CD4-positive, CD25-positive, alpha-beta regulatory T cell (primary cell): ENCODE measurements at regions not wholly inside any gene's neighbourhood (a gene's known extent, or its start where the extent isn't known, plus 50 kb on each side); places are given as distances from the start of the nearest gene placed in this dataset.

Experiments
- ATAC-seq, 2 donors: fragments of 150-1000 bp; cut with Tn5 transposase; one replicate each; pipeline ENCODE4 v1.10.0; 2021; ENCODE audit warnings: low read depth in 2 of 2, moderate number of reproducible peaks in 2 of 2, moderate library complexity in 1 of 2
- DNase-seq, 3 donors: peaks; one replicate each; pipeline versions ENCODE4 v3.0.0 to v3.0.0-alpha.2; 2012 to 2022; ENCODE audit warnings: mixed read lengths in 1 of 3
- H3K27ac ChIP-seq: one replicate; pipeline ENCODE4 v1.7.0; 2013; ENCODE audit warnings: mild to moderate bottlenecking, low read length; ENCODE audit not compliant: insufficient read depth, poor library complexity, severe bottlenecking
- H3K27me3 ChIP-seq: one replicate; pipeline ENCODE4 v1.7.0; 2013; ENCODE audit warnings: low read length; ENCODE audit not compliant: control insufficient read depth, insufficient read depth
- H3K36me3 ChIP-seq: one replicate; pipeline ENCODE4 v1.7.0; 2013; ENCODE audit warnings: mild to moderate bottlenecking, low read length, moderate library complexity; ENCODE audit not compliant: control insufficient read depth, insufficient read depth
- H3K4me1 ChIP-seq: 2 replicates; pipeline ENCODE4 v1.7.0; 2013; ENCODE audit warnings: mild to moderate bottlenecking, low read length; ENCODE audit not compliant: insufficient read depth, control insufficient read depth, poor library complexity, severe bottlenecking
- H3K4me3 ChIP-seq: one replicate; pipeline ENCODE4 v1.7.0; 2013; ENCODE audit warnings: low read depth, mild to moderate bottlenecking, low read length, moderate library complexity
- H3K9me3 ChIP-seq, 2 experiments: 1 replicate in 1 of 2; 2 replicates in 1 of 2; pipeline ENCODE4 v1.7.0; 2013; ENCODE audit warnings: low read length in 2 of 2, mild to moderate bottlenecking in 1 of 2, moderate library complexity in 1 of 2; ENCODE audit not compliant: control insufficient read depth in 2 of 2
- H3K27ac Mint-ChIP-seq, 3 donors: one replicate each; pipeline ENCODE4 v1.8.0; 2020 to 2022; ENCODE audit warnings: mild to moderate bottlenecking in 3 of 3, mixed read lengths in 3 of 3, moderate library complexity in 2 of 3
- H3K27me3 Mint-ChIP-seq: one replicate; pipeline ENCODE4 v1.8.0; 2022; ENCODE audit warnings: mild to moderate bottlenecking, mixed read lengths
- H3K36me3 Mint-ChIP-seq: one replicate; pipeline ENCODE4 v1.8.0; 2020; ENCODE audit warnings: mixed read lengths
- H3K4me1 Mint-ChIP-seq, 4 donors: one replicate each; pipeline ENCODE4 v1.8.0; 2020 to 2022; ENCODE audit warnings: mixed read lengths in 4 of 4, mild to moderate bottlenecking in 1 of 4
- H3K4me3 Mint-ChIP-seq, 4 donors: one replicate each; pipeline ENCODE4 v1.8.0; 2020 to 2022; ENCODE audit warnings: mild to moderate bottlenecking in 4 of 4, mixed read lengths in 4 of 4, moderate library complexity in 3 of 4
- H3K9me3 Mint-ChIP-seq, 7 donors: one replicate each; pipeline ENCODE4 v1.8.0; 2020 to 2022; ENCODE audit warnings: mixed read lengths in 7 of 7, mild to moderate bottlenecking in 3 of 7, moderate library complexity in 2 of 7

DNA sequence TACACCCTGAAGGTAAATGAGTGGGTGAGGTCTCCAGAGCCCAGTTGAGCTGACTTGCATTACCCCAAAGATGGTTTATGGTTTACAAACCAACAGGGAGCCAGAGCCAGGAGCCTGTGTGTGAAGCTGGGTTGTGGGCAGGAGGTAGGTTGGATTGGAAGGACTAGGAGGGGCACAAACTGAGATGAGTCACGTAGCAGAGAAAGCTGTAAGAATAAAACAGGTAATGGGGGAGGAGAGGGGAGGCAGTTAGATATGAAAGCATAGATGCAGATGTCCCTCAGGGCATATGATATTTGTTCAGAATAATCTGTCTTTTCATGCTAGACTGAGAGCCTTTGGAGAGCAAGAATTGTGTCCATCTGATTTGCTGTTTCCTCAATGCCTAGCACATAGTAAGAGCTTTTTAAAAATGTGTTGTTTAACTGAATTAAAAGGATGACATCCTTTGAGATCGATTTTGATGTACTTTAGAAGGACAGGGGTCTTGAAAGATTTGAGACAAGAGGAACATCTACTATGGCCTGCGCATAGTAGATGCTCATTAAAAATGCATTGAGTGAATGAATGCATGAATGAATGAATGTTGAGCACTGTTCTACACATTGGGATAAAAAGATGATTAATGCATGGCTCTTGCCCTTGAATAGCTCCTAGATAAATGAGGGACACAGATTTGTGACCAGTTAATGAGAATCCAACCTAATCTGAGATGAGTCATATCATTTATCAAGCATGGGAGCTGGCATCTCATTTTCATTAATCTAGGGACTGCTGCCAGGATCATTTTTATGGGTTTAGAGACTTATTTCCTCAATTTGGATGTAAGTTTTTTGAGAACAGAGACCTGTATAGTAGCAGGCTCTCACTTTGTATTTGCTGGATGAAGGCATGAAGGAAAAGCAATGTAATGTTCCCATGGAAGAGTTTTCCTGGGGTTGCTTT, 175.8 kb upstream of the BDNF start:
- no peaks in the 10 kb centered on the region for H3K4me1 ChIP-seq
- Mint-ChIP-seq H3K4me1 (no peaks in the 10 kb centered on the region), H3K4me3 (no peak overlapping the region), H3K27ac (no peak overlapping the region), H3K36me3 (no peaks in the 10 kb centered on the region), H3K9me3 (peaks cover 0 to 3% (median 1%) of the 10 kb centered on the region in 7 donors), H3K27me3 (no peaks in the 10 kb centered on the region)
- H3K9me3 ChIP-seq, result no peaks in the 10 kb centered on the region
- no peak overlapping the region for H3K4me3 ChIP-seq
- DNase-seq, result no peak
- ATAC-seq, result no peak
- H3K27me3 ChIP-seq, result no peaks in the 10 kb centered on the region
- H3K36me3 ChIP-seq, result no peaks in the 10 kb centered on the region
- no peak overlapping the region for H3K27ac ChIP-seq

DNA sequence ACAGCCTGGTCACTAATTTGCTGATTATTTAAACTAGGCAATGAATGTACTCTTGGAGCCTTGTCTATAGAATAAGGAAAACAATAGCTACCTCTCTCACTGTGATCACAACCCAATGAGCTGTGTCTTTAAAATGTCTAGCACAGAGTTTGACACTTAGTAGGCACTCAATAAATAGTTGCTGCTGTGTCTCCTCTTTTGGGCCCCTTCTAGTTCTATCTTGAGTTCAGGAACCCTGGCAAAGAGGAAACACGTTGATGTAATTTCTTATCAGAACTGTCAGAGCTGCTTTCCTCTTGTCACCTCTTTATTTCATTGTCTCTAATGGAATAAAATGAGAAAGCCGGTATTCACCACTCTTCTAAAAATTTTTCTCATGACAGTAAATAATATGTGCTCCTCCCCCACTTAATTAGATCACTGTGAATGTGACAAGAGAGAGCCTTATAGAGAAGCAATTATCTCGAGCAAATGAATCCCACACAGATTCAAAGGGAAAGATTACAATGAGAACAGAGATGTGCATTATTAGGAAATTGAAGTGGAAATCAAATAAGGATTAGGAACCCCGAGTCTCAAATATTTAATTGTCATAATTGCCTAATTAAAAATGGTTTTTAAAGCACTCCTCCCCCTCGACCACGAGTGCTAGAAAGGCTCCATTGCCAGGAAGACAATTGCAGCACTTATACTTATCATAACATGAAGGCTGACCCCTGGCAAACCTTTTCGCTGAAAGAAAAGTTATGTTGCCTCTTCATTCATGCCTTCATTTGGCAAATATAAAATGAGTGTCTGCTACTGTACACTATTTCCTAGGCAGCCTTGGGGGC, 175.0 kb upstream of the BDNF start:
- no peaks in the 10 kb centered on the region for H3K36me3 Mint-ChIP-seq
- no peak overlapping the region for H3K4me3 ChIP-seq
- no peaks in the 10 kb centered on the region for H3K4me1 Mint-ChIP-seq
- H3K27me3 ChIP-seq, result no peaks in the 10 kb centered on the region
- no peaks in the 10 kb centered on the region for H3K9me3 ChIP-seq
- no peak for ATAC-seq
- peaks cover 0 to 5% (median 1%) of the 10 kb centered on the region in 7 donors for H3K9me3 Mint-ChIP-seq
- no peak overlapping the region for H3K4me3 Mint-ChIP-seq
- H3K27me3 Mint-ChIP-seq, result no peaks in the 10 kb centered on the region
- no peak overlapping the region for H3K27ac Mint-ChIP-seq
- DNase-seq, result no peak
- H3K27ac ChIP-seq, result no peak overlapping the region
- no peaks in the 10 kb centered on the region for H3K36me3 ChIP-seq
- H3K4me1 ChIP-seq, result no peaks in the 10 kb centered on the region

GRCh38 chr11:27873664-27874063, 173.4 kb upstream of the BDNF start:
- Mint-ChIP-seq H3K36me3 (no peaks in the 10 kb centered on the region), H3K4me1 (no peaks in the 10 kb centered on the region), H3K9me3 (peaks cover 0 to 5% (median 1%) of the 10 kb centered on the region in 7 donors), H3K4me3 (no peak overlapping the region), H3K27me3 (no peaks in the 10 kb centered on the region), H3K27ac (no peak overlapping the region)
- no peaks in the 10 kb centered on the region for H3K9me3 ChIP-seq
- no peak for ATAC-seq
- no peaks in the 10 kb centered on the region for H3K36me3 ChIP-seq
- no peaks in the 10 kb centered on the region for H3K27me3 ChIP-seq
- H3K4me1 ChIP-seq, result no peaks in the 10 kb centered on the region
- no peak overlapping the region for H3K27ac ChIP-seq
- no peak for DNase-seq
- no peak overlapping the region for H3K4me3 ChIP-seq

- H3K36me3 ChIP-seq, result no peaks in the 10 kb centered on the region
- Mint-ChIP-seq H3K36me3 (no peaks in the 10 kb centered on the region), H3K4me1 (no peaks in the 10 kb centered on the region), H3K27me3 (no peaks in the 10 kb centered on the region), H3K27ac (no peak overlapping the region), H3K4me3 (no peak overlapping the region), H3K9me3 (peaks cover 0 to 6% (median 1%) of the 10 kb centered on the region in 7 donors)
- no peaks in the 10 kb centered on the region for H3K9me3 ChIP-seq
- no peaks in the 10 kb centered on the region for H3K4me1 ChIP-seq
- ATAC-seq (no peak), DNase-seq (no peak)
- no peak overlapping the region for H3K27ac ChIP-seq
- H3K27me3 ChIP-seq, result no peaks in the 10 kb centered on the region
- H3K4me3 ChIP-seq, result no peak overlapping the region
Observed at GRCh38 chr11:27871056-27871455, 170.8 kb upstream of the BDNF start.

DNA sequence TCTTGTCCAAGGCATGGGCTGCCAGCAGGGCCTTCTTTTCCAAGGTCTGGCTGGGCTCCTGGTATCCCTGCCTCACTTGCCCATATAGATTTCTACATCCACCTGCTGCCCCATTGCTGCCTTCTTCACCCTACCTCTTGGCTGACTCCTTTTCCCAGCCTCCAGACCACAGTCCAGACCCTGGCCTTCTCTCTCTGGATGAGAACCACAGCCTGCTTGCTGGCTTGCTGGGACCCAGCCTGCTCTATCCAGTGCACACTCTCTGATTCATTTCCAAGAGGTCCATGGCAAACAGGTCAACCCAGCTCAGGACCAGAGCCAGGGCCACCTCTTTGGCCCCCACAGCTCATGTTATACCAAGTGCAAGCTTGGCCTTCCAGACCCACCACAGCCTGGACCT, 169.4 kb upstream of the BDNF start:
- DNase-seq (no peak), ATAC-seq (no peak)
- Histone ChIP-seq H3K4me1 (no peaks in the 10 kb centered on the region), H3K27me3 (no peaks in the 10 kb centered on the region), H3K27ac (no peak overlapping the region), H3K4me3 (no peak overlapping the region), H3K36me3 (no peaks in the 10 kb centered on the region), H3K9me3 (no peaks in the 10 kb centered on the region)
- H3K4me3 Mint-ChIP-seq, result no peak overlapping the region
- H3K36me3 Mint-ChIP-seq, result no peaks in the 10 kb centered on the region
- peaks cover 0 to 6% (median 1%) of the 10 kb centered on the region in 7 donors for H3K9me3 Mint-ChIP-seq
- no peaks in the 10 kb centered on the region for H3K4me1 Mint-ChIP-seq
- no peaks in the 10 kb centered on the region for H3K27me3 Mint-ChIP-seq
- H3K27ac Mint-ChIP-seq, result no peak overlapping the region

DNA sequence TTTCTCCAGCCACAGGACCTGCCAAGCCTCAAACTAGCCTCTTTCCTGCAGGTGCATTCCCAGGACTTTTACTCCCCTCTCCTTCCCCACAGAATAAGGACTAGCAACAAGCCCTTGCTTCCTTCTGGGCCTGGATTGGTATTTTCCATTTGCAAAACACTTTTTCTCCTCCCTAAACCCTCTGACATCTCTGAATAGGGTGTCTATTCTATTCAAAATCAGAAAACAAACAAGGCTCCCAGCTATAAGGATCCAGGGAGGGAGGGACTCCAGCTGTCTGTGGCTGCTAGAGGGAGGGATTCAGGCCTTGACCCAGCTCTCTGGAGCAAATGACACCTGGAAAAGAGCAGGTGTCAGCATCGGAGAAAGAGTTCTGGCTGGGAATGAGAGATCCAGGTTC, 168.5 kb upstream of the BDNF start:
- Mint-ChIP-seq H3K36me3 (no peaks in the 10 kb centered on the region), H3K27me3 (no peaks in the 10 kb centered on the region), H3K9me3 (peaks cover 0 to 6% (median 1%) of the 10 kb centered on the region in 7 donors), H3K4me1 (no peaks in the 10 kb centered on the region), H3K4me3 (no peak overlapping the region), H3K27ac (no peak overlapping the region)
- Histone ChIP-seq H3K4me1 (no peaks in the 10 kb centered on the region), H3K4me3 (no peak overlapping the region), H3K9me3 (no peaks in the 10 kb centered on the region), H3K27ac (no peak overlapping the region), H3K36me3 (no peaks in the 10 kb centered on the region), H3K27me3 (no peaks in the 10 kb centered on the region)
- ATAC-seq, result no peak
- DNase-seq, result no peak

DNA sequence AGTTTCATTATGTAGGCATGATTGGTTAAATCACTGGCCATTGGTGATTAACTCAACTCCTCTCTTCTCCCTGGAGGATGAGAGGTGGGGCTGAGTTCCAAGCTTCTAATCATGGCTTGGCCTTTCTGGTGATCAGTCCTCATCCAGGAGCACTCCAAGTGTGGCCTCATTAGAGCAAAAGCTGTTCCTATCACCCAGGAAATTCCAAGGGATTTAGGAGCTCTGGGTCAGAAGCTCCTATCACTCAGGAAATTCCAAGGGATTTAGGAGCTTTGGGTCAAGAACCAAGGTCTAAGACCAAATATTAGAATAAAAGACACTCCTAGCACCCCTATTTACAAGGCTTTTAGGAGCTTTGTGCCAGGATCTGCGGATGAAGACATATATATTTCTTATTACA, 168.0 kb upstream of the BDNF start:
- no peaks in the 10 kb centered on the region for H3K27me3 Mint-ChIP-seq
- no peak overlapping the region for H3K27ac ChIP-seq
- no peaks in the 10 kb centered on the region for H3K36me3 Mint-ChIP-seq
- no peak for DNase-seq
- peaks cover 0 to 6% (median 1%) of the 10 kb centered on the region in 7 donors for H3K9me3 Mint-ChIP-seq
- H3K27ac Mint-ChIP-seq, result no peak overlapping the region
- no peak overlapping the region for H3K4me3 Mint-ChIP-seq
- H3K9me3 ChIP-seq, result no peaks in the 10 kb centered on the region
- no peak overlapping the region for H3K4me3 ChIP-seq
- H3K4me1 ChIP-seq, result no peaks in the 10 kb centered on the region
- no peaks in the 10 kb centered on the region for H3K27me3 ChIP-seq
- H3K36me3 ChIP-seq, result no peaks in the 10 kb centered on the region
- H3K4me1 Mint-ChIP-seq, result no peaks in the 10 kb centered on the region
- ATAC-seq, result no peak
